CD4-positive, alpha-beta memory T cell (primary cell): ENCODE measurements at regions not wholly inside any gene's neighbourhood (a gene's known extent, or its start where the extent isn't known, plus 50 kb on each side); places are given as distances from the start of the nearest gene placed in this dataset.
"Not testable (repeated sequence)": the region's sequence is repeated elsewhere in the genome, so short reads cannot be mapped to it uniquely, and the experiment has no call there.

Experiments used
- CTCF ChIA-PET: fragments of 350-600 bp; sonication (Branson Sonifier 250); formaldehyde crosslinking; loops from one replicate; lab custom pipeline; 2021; ENCODE audit warnings: inconsistent platforms; ENCODE audit not compliant: partially characterized antibody; lab: Charles Lee
- POLR2A ChIA-PET: fragments of 350-600 bp; sonication (Branson Sonifier 250); formaldehyde crosslinking; loops from one replicate; lab custom pipeline; 2021; ENCODE audit not compliant: partially characterized antibody; lab: Charles Lee
- DNase-seq, 5 donors: peaks; one replicate each; pipeline versions ENCODE4 v3.0.0 to v3.0.0-alpha.2; 2020 to 2022; ENCODE audit warnings: mixed read lengths in 1 of 5
- H3K27ac ChIP-seq: one replicate; pipeline ENCODE4 v1.7.0; 2013; ENCODE audit warnings: low read depth, low read length
- H3K27me3 ChIP-seq: 2 replicates; pipeline ENCODE4 v1.7.0; 2013; ENCODE audit warnings: mild to moderate bottlenecking, low read length, moderate library complexity; ENCODE audit not compliant: insufficient read depth
- H3K36me3 ChIP-seq: 2 replicates; pipeline ENCODE4 v1.7.0; 2013; ENCODE audit warnings: mild to moderate bottlenecking, low read length, moderate library complexity; ENCODE audit not compliant: insufficient read depth
- H3K4me1 ChIP-seq: 2 replicates; pipeline ENCODE4 v1.7.0; 2013; ENCODE audit warnings: mild to moderate bottlenecking, low read length, moderate library complexity; ENCODE audit not compliant: insufficient read depth
- H3K4me3 ChIP-seq, 2 donors: one replicate each; pipeline ENCODE4 v1.7.0; 2013; ENCODE audit warnings: low read length in 2 of 2, mild to moderate bottlenecking in 1 of 2
- H3K9me3 ChIP-seq, 2 donors: one replicate each; pipeline ENCODE4 v1.7.0; 2013; ENCODE audit warnings: low read length in 2 of 2, control low read depth in 1 of 2; ENCODE audit not compliant: control insufficient read depth in 1 of 2
- H3K27ac Mint-ChIP-seq, 7 donors: one replicate each; pipeline ENCODE4 v1.8.0; 2020 to 2021; ENCODE audit warnings: mixed read lengths in 7 of 7, mild to moderate bottlenecking in 6 of 7, inconsistent platforms in 3 of 7, moderate library complexity in 3 of 7
- H3K27me3 Mint-ChIP-seq, 2 donors: one replicate each; pipeline ENCODE4 v1.8.0; 2020 to 2021; ENCODE audit warnings: mixed read lengths in 2 of 2
- H3K36me3 Mint-ChIP-seq, 2 donors: one replicate each; pipeline ENCODE4 v1.8.0; 2020 to 2021; ENCODE audit warnings: mixed read lengths in 2 of 2, inconsistent platforms in 1 of 2, mild to moderate bottlenecking in 1 of 2
- H3K4me1 Mint-ChIP-seq, 4 donors: one replicate each; pipeline ENCODE4 v1.8.0; 2020 to 2021; ENCODE audit warnings: mixed read lengths in 4 of 4, mild to moderate bottlenecking in 1 of 4
- H3K4me3 Mint-ChIP-seq, 8 donors: one replicate each; pipeline ENCODE4 v1.8.0; 2020 to 2021; ENCODE audit warnings: mixed read lengths in 8 of 8, mild to moderate bottlenecking in 7 of 8, moderate library complexity in 6 of 8, inconsistent platforms in 3 of 8
- H3K9me3 Mint-ChIP-seq, 8 donors: one replicate each; pipeline ENCODE4 v1.8.0; 2020 to 2021; ENCODE audit warnings: mixed read lengths in 8 of 8, mild to moderate bottlenecking in 5 of 8, inconsistent platforms in 3 of 8, moderate library complexity in 1 of 8
- intact Hi-C: fragments of 100-400 bp; cut with micrococcal nuclease; formaldehyde crosslinking; loops from one replicate; pipeline ENCODE4 v1.15.1; 2023

DNA sequence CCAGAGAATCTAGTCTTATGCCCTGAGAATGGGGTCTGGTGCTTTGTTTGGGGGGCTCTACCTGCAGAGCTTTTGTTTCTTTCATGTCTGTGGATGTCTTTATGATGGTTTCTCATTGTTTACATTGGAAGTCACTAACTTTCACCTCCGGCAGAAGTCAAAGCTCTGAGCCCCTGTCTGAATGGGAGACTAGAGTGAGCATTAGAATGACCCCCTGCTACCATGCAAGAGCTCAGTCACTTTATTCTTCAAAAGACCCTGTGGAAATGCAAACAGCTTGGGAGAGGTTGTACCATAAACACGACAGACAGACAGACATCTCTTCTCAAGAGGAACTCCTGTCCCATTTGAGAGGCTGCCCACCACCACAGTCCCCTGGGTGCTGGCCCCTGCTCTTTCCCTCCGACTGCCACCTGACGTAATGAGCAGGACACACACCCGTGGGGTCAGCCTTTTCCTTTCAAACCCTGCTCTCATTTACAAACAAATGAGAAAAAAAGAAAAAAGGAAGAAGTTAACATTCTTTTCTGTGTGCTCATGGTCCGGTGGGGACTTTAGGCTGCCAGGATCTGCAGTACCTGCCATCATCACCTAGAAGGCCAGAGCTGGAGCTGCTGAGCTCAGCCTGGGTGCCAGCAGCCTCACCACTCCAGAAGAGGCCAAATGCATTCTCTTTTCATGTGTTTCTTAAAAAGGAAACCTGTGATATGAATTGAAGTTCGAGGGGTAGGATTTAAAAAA is 91.6 kb downstream of the FZD1 start:
- H3K9me3 Mint-ChIP-seq, result peaks cover 0 to 2% (median 0%) of the 10 kb centered on the region in 8 donors
- intact Hi-C loops, result no loop called here
- H3K4me1 Mint-ChIP-seq, result no peaks in the 10 kb centered on the region
- no peak overlapping the region for H3K4me3 Mint-ChIP-seq
- ChIA-PET POLR2A (no interaction called here), CTCF (no interaction called here)
- DNase-seq, result no peak
- H3K36me3 Mint-ChIP-seq, result no peaks in the 10 kb centered on the region
- Histone ChIP-seq H3K27me3 (no peaks in the 10 kb centered on the region), H3K4me1 (no peaks in the 10 kb centered on the region), H3K4me3 (no peak overlapping the region), H3K36me3 (no peaks in the 10 kb centered on the region), H3K9me3 (no peaks in the 10 kb centered on the region), H3K27ac (no peak overlapping the region)
- no peaks in the 10 kb centered on the region for H3K27me3 Mint-ChIP-seq
- H3K27ac Mint-ChIP-seq, result no peak overlapping the region

DNA sequence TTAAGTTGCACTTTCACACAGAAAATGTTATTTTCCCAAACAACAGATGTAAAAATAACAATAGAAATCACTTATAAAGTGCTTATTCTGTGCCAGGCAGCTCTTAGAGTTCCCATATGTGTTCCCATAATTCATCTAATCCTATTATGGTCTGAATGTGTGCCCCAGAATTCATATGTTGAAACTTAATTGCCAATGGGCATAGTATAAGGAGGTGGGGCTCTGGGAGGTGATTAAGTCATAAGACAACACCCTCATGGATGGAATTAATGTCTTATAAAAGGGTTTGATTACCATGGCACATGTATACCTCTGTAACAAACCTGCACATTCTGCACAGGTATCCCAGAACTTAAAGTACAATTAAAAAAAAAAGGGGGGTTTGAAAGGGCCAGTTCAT is 92.7 kb downstream of the FZD1 start:
- ChIA-PET CTCF (no interaction called here), POLR2A (no interaction called here)
- Histone ChIP-seq H3K36me3 (no peaks in the 10 kb centered on the region), H3K4me1 (no peaks in the 10 kb centered on the region), H3K27ac (no peak overlapping the region), H3K27me3 (no peaks in the 10 kb centered on the region), H3K4me3 (no peak overlapping the region), H3K9me3 (no peaks in the 10 kb centered on the region)
- peaks cover 0 to 2% (median 0%) of the 10 kb centered on the region in 8 donors for H3K9me3 Mint-ChIP-seq
- intact Hi-C loops, result no loop called here
- no peak overlapping the region for H3K27ac Mint-ChIP-seq
- no peaks in the 10 kb centered on the region for H3K27me3 Mint-ChIP-seq
- H3K4me3 Mint-ChIP-seq, result no peak overlapping the region
- H3K4me1 Mint-ChIP-seq, result no peaks in the 10 kb centered on the region
- no peak for DNase-seq
- H3K36me3 Mint-ChIP-seq, result no peaks in the 10 kb centered on the region

DNA sequence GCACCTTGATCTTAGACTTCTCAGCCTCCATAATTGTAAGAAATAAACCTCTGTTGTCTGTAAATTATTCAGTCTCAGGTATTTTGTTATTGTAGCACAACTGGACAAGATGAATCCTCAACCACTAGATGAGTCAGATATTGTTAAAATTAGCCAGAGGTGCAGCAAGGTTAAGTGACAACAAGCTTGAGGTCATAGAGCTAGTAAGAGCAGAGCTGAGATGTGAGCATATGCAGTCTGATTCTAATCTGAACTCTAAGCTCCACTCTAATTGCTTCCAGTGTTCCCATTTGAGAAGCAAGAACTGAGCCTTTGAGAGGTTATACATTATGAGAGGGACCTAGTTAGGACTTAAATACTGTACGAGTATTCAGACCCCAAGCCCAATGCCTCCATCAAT is 93.1 kb downstream of the FZD1 start:
- Mint-ChIP-seq H3K27ac (no peak overlapping the region), H3K9me3 (peaks cover 0 to 2% (median 0%) of the 10 kb centered on the region in 8 donors)

DNA sequence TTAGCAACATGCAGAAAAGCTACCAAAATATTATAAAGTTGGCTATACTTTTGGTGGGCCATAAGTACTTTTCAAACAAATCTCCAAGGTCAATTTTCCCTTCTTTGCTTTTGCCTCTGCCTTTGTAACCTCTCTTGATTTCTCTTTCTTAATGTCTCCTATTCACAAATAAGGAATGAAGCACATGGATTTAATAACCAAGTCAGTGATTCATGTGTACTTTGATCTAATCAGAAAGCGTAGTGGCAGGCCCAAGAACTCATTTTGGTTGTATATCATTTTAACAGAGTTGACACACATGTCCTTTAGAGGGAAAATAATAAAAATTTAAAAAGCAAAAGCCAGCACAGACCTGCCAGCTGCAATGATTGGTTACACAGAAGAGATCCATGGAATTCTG is 93.7 kb downstream of the FZD1 start:
- no peaks in the 10 kb centered on the region for H3K4me1 Mint-ChIP-seq
- no peaks in the 10 kb centered on the region for H3K9me3 ChIP-seq
- H3K27me3 Mint-ChIP-seq, result no peaks in the 10 kb centered on the region
- POLR2A ChIA-PET, result no interaction called here
- H3K27me3 ChIP-seq, result no peaks in the 10 kb centered on the region
- no peak for DNase-seq
- no peak overlapping the region for H3K4me3 ChIP-seq
- CTCF ChIA-PET, result no interaction called here
- H3K9me3 Mint-ChIP-seq, result peaks cover 0 to 2% (median 0%) of the 10 kb centered on the region in 8 donors
- no peak overlapping the region for H3K27ac ChIP-seq
- H3K36me3 Mint-ChIP-seq, result no peaks in the 10 kb centered on the region
- intact Hi-C loops, result no loop called here
- H3K27ac Mint-ChIP-seq, result no peak overlapping the region
- no peak overlapping the region for H3K4me3 Mint-ChIP-seq
- no peaks in the 10 kb centered on the region for H3K36me3 ChIP-seq
- no peaks in the 10 kb centered on the region for H3K4me1 ChIP-seq

More for the DNA sequence above, 93.1 kb downstream of the FZD1 start:
- no peak for DNase-seq
- H3K4me1 ChIP-seq, result no peaks in the 10 kb centered on the region
- no peak overlapping the region for H3K4me3 ChIP-seq
- no peak overlapping the region for H3K27ac ChIP-seq
- CTCF ChIA-PET, result no interaction called here
- H3K27me3 ChIP-seq, result no peaks in the 10 kb centered on the region
- intact Hi-C loops, result no loop called here
- H3K4me1 Mint-ChIP-seq, result no peaks in the 10 kb centered on the region
- no peaks in the 10 kb centered on the region for H3K36me3 Mint-ChIP-seq
- no peaks in the 10 kb centered on the region for H3K27me3 Mint-ChIP-seq
- POLR2A ChIA-PET, result no interaction called here
- H3K4me3 Mint-ChIP-seq, result no peak overlapping the region
- no peaks in the 10 kb centered on the region for H3K9me3 ChIP-seq
- H3K36me3 ChIP-seq, result no peaks in the 10 kb centered on the region

DNA sequence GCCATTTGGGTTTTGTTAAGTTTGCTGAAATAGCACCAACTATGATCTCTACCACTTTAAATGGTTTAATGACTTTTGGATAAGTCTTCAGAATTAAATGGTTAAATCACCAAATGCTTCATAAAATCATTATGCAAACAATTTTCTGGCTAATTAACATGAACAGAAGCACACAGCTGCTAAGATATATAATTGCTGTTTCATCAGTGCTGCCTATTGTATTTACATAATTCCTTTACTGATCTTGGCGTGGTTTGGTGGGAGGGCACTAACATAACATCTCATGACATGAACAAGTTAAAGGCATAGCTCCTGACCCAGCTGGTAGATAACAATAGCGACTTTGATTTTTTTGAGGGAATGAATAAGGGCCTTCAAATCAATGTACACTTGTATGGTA is 94.1 kb downstream of the FZD1 start:
- ChIA-PET POLR2A (no interaction called here), CTCF (no interaction called here)
- Histone ChIP-seq H3K9me3 (no peaks in the 10 kb centered on the region), H3K4me1 (no peaks in the 10 kb centered on the region), H3K27me3 (no peaks in the 10 kb centered on the region), H3K27ac (no peak overlapping the region), H3K36me3 (no peaks in the 10 kb centered on the region), H3K4me3 (no peak overlapping the region)
- Mint-ChIP-seq H3K36me3 (no peaks in the 10 kb centered on the region), H3K4me1 (no peaks in the 10 kb centered on the region), H3K9me3 (peaks cover 0 to 4% (median 0%) of the 10 kb centered on the region in 8 donors), H3K4me3 (no peak overlapping the region), H3K27me3 (no peaks in the 10 kb centered on the region), H3K27ac (no peak overlapping the region)
- intact Hi-C loops, result no loop called here
- no peak for DNase-seq

DNA sequence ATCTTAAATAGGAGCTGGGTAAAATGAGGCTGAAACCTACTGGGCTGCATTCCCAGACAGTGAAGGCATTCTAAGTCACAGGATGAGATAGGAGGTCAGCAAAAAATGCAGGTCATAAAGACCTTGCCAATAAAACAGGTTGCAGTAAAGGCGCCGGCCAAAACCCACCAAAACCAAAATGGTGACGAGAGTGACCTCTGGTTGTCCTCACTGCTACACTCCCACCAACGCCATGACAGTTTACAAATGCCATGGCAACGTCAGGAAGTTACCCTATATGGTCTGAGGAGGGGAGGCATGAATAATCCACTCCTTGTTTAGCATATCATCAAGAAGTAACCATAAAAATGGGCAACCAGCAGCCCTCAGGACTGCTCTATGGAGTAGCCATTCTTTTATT is 100.9 kb downstream of the FZD1 start:
- H3K36me3 ChIP-seq, H3K9me3 Mint-ChIP-seq, H3K4me1 Mint-ChIP-seq, CTCF ChIA-PET, H3K27me3 Mint-ChIP-seq, H3K27ac Mint-ChIP-seq, H3K27me3 ChIP-seq, POLR2A ChIA-PET, intact Hi-C loops, H3K4me3 Mint-ChIP-seq, H3K27ac ChIP-seq, H3K4me3 ChIP-seq, H3K4me1 ChIP-seq, H3K36me3 Mint-ChIP-seq, DNase-seq, H3K9me3 ChIP-seq: not testable (repeated sequence)

DNA sequence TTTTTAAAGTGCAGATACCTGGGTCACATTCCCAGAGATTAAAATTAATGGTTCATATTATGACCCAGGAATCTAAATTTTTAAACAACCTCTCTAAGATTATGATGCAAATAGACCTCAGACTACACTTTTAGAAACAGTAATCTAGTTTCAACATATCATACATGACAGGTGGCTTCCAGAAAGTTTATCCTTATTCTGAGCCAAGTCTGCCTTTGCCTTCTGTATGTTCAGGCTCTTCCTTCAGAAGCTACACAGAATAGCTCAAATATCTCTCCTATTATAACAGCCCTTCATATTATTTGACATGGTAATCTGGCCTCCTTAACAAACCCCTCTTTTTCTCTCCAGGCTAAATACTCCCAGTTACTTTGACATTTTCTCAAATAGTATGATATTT is 101.9 kb downstream of the FZD1 start:
- Histone ChIP-seq H3K27ac (no peak overlapping the region), H3K4me1 (no peaks in the 10 kb centered on the region), H3K27me3 (no peaks in the 10 kb centered on the region), H3K9me3 (no peaks in the 10 kb centered on the region), H3K4me3 (no peak overlapping the region), H3K36me3 (no peaks in the 10 kb centered on the region)
- CTCF ChIA-PET, result no interaction called here
- Mint-ChIP-seq H3K27ac (no peak overlapping the region), H3K36me3 (no peaks in the 10 kb centered on the region), H3K4me1 (no peaks in the 10 kb centered on the region), H3K9me3 (peaks cover 0 to 5% (median under 1%) of the 10 kb centered on the region in 8 donors), H3K27me3 (no peaks in the 10 kb centered on the region), H3K4me3 (no peak overlapping the region)
- intact Hi-C loops, result no loop called here
- no peak for DNase-seq
- POLR2A ChIA-PET, result no interaction called here
